Omental fat pad (tissue), 3 donors: ENCODE measurements at regions not wholly inside any gene's neighbourhood (a gene's known extent, or its start where the extent isn't known, plus 50 kb on each side); places are given as distances from the start of the nearest gene placed in this dataset.
"Not testable (repeated sequence)": the region's sequence is repeated elsewhere in the genome, so short reads cannot be mapped to it uniquely, and the experiment has no call there.

Source experiments
- ATAC-seq: fragments of 150-250 bp; one replicate; pipeline ENCODE4 v1.9.1; 2016; ENCODE audit warnings: mild to moderate bottlenecking, moderate library complexity; ENCODE audit not compliant: low FRiP score
- DNase-seq: peaks from one replicate; pipeline ENCODE4 v3.0.0-alpha.2; 2019; ENCODE audit warnings: low spot score
- TF ChIP-seq, protein P1 (sequence below), 3 donors: fragments of 450-650 bp; IDR thresholded peaks; one replicate each; pipeline ENCODE4 v1.5.1; 2016 to 2017; ENCODE audit warnings: antibody characterized with exemption in 3 of 3, mild to moderate bottlenecking in 3 of 3, moderate library complexity in 2 of 3

DNA sequence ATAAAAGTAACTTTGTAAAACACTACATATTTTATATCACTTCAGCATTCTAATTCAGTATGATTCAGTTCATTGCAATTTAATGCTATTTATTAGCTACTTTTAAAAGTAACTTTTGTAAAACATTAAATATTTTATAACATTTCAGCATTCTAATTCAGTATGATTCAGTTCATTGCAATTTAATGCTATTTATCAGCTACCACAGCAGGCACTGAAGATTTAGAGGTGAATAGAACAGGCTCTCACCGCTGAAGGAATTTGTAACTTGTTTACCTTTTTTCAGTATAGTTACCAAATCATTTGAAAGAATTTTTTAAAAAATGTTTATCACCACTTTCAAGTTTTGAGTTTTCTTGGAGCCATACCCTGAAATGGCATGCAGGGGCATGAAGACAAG lies 266.4 kb upstream of the DAB2 start:
- DNase-seq (no peak), ATAC-seq (peak; percentile 54)
- TF ChIP-seq, protein P1, sequence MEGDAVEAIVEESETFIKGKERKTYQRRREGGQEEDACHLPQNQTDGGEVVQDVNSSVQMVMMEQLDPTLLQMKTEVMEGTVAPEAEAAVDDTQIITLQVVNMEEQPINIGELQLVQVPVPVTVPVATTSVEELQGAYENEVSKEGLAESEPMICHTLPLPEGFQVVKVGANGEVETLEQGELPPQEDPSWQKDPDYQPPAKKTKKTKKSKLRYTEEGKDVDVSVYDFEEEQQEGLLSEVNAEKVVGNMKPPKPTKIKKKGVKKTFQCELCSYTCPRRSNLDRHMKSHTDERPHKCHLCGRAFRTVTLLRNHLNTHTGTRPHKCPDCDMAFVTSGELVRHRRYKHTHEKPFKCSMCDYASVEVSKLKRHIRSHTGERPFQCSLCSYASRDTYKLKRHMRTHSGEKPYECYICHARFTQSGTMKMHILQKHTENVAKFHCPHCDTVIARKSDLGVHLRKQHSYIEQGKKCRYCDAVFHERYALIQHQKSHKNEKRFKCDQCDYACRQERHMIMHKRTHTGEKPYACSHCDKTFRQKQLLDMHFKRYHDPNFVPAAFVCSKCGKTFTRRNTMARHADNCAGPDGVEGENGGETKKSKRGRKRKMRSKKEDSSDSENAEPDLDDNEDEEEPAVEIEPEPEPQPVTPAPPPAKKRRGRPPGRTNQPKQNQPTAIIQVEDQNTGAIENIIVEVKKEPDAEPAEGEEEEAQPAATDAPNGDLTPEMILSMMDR (IDR thresholded peaks at IDR 0.05): no peak

DNA sequence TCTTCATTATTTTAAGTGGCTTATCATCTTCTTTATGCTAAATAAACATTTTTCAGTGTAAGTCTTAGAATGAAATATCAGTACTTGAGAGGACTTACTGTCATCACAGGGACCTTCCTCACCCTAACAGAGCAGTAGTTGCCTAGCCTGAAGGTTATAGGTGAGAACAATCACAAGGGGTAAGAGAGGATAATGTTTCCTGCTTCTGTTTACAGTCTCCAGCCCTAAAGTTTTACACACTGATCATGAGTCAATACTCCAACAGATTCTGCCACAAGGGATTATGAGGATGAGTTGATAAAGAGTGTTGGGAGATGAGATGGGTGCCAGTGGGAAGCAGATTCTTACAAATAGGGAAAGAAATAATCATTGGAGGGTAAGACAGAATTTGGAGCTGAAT lies 265.1 kb upstream of the DAB2 start:
- ATAC-seq (no peak), DNase-seq (no peak)
- TF ChIP-seq, protein P1 (IDR thresholded peaks at IDR 0.05): no peak

DNA sequence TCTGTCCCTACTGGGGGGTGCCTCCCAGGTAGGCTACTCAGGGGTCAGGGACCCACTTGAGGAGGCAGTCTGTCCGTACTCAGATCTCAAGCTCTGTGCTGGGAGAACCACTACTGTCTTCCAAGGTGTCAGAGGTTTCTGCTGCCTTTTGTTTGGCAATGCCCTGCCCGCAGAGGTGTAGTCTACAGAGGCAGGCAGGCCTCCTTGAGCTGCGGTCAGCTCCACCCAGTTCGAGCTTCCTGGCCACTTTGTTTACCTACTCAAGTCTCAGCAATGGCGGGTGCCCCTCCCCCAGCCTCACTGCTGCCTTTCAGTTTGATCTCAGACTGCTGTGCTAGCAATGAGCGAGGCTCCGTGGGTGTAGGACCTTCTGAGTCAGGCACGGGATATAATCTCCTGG lies 263.1 kb upstream of the DAB2 start:
- not testable (repeated sequence) for DNase-seq, ATAC-seq

DNA sequence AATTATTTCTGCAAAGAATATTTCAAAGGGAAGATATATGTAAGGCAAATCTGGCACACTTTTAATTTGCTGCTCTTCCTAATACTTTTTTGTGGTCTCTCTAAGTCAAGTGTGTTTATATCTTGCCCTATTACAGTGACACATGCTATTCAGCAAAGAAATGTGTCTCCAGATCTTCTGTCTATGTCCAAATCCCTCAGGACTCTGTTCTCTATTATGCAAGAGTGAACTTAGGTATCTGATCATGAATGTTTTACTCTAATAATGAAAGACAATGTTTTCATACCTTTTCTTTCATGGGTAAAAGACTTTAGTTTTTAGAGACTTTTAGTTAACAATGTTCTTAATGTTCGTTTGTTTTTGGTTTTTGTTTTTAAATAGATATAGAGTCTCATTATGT lies 255.4 kb upstream of the DAB2 start:
- ATAC-seq (no peak), DNase-seq (no peak)
- TF ChIP-seq, protein P1 (IDR thresholded peaks at IDR 0.05): no peak

DNA sequence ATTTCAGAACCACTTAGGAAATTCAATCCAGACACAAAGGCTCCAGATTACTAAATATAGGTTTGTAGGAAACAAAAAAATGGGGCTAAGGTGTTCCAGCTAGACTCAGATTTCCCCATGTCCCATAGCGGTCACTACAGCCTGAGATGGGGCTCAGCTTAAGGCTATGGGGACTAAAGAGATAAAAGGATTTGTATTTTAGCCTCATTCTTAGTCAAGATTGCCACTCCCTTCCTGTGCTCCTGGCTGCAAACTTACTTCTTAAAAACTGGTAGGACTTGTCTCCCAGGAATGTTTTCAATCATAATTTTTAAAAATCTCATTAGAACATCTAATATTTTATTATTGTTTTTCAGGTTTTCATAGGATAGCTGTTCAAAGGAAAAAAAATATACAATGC lies 253.8 kb upstream of the DAB2 start:
- TF ChIP-seq, protein P1 (IDR thresholded peaks at IDR 0.05): no peak
- DNase-seq: no peak
- ATAC-seq: no peak

DNA sequence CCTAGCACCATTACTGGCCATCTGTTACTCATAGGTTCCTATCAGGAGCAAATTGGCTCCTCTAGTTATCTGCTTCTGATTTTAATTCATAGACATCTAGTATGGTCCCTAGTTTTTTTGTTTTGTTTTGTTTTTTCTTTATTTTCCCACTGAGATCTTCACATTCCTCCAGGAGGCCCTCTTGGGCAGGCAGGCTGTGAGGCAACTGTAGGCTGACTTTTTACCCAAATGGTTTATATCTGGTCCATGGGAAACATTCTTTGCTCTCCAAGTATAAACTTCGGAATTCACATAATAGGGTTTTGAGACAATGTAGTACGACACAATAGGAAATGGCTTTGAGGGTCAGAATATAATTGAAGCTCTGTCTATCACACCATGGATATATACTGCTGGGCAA lies 250.9 kb upstream of the DAB2 start:
- TF ChIP-seq, protein P1 (IDR thresholded peaks at IDR 0.05): no peak
- ATAC-seq: no peak
- no peak for DNase-seq

DNA sequence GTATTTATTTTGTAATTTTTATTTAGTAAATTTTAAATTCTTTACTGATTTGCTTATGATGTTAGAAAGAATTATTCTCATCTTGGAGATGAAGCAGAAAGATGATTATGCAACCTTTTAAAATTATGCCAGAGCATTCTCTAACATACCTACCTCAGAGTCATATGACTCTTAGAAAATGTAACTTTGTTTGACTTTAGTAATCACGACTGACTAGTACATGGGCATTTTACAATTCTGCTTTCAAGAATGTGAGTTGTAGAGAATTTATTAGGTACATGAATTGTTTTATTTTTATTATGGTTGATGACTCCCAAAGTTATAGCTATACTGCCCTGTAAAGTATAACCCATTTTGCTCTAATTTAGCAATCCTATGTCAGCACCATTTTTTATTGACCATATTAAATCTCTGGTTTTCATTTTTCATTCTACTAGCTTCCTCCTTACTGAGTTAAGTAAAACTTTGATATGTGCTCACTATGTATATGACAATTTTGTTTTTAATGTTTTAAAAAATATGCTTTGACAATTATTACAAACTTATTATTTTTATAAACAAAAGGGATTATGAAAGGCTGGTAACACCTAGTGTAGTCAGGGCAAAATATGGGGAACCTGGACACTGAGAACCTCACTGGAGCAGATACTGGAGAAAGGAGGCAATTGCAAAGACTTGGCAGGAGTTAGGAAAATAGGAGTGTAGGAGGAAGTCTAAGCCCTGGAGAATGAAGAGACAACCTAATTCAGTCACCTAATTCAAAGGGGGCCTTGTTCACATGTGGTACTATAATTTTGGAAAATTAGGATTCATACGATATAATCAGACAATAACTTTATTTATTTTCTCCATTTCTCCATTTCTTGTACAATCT lies 249.7 kb upstream of the DAB2 start:
- TF ChIP-seq, protein P1 (IDR thresholded peaks at IDR 0.05): no peak
- ATAC-seq (no peak), DNase-seq (no peak)
